Stimulated activated CD4-positive, alpha-beta T cell treated with anti-CD3 and anti-CD28 coated beads, Interleukin-4, amount 100 ng/mL, for 24 hours (primary cell): ENCODE measurements at regions not wholly inside any gene's neighbourhood (a gene's known extent, or its start where the extent isn't known, plus 50 kb on each side); places are given as distances from the start of the nearest gene placed in this dataset.
"Not testable (repeated sequence)": the region's sequence is repeated elsewhere in the genome, so short reads cannot be mapped to it uniquely, and the experiment has no call there.

ENCODE experiments used
- DNase-seq: peaks from one replicate; pipeline ENCODE4 v3.0.0-alpha.2; 2020

- no peak for DNase-seq
These were observed 174.9 kb downstream of the ETAA1 start for GRCh38 chr2:67571785-67572718.

- no peak for DNase-seq
These were observed 175.7 kb downstream of the ETAA1 start for GRCh38 chr2:67572721-67573435.

GRCh38 chr2:67574230-67574629, 177.1 kb downstream of the ETAA1 start:
- no peak for DNase-seq

GRCh38 chr2:67576226-67576625, 179.1 kb downstream of the ETAA1 start:
- no peak for DNase-seq

- DNase-seq = no peak
These were observed 179.9 kb downstream of the ETAA1 start for GRCh38 chr2:67576991-67577390.

- no peak for DNase-seq
These were observed 182.1 kb downstream of the ETAA1 start for GRCh38 chr2:67579216-67579615.

GRCh38 chr2:67579806-67580205, 182.7 kb downstream of the ETAA1 start:
- no peak for DNase-seq

GRCh38 chr2:67581751-67582150, 184.6 kb downstream of the ETAA1 start:
- DNase-seq = no peak

GRCh38 chr2:67583185-67583584, 186.1 kb downstream of the ETAA1 start:
- DNase-seq = no peak

- no peak for DNase-seq
These were observed 188.3 kb downstream of the ETAA1 start for GRCh38 chr2:67585400-67585799.

- not testable (repeated sequence) for DNase-seq
These were observed 192.0 kb downstream of the ETAA1 start for GRCh38 chr2:67589121-67589520.

GRCh38 chr2:67594522-67594921, 197.4 kb downstream of the ETAA1 start:
- not testable (repeated sequence) for DNase-seq

- no peak for DNase-seq
These were observed 199.7 kb downstream of the ETAA1 start for GRCh38 chr2:67596871-67597270.

GRCh38 chr2:67599561-67599960, 202.4 kb downstream of the ETAA1 start:
- no peak for DNase-seq

GRCh38 chr2:67600222-67600871, 203.2 kb downstream of the ETAA1 start:
- no peak for DNase-seq

- DNase-seq = no peak
These were observed 203.8 kb downstream of the ETAA1 start for GRCh38 chr2:67600946-67601345.

GRCh38 chr2:67604360-67604759, 207.2 kb downstream of the ETAA1 start:
- DNase-seq = no peak

- no peak for DNase-seq
These were observed 215.5 kb downstream of the ETAA1 start for GRCh38 chr2:67612576-67613042.

GRCh38 chr2:67613227-67613626, 216.1 kb downstream of the ETAA1 start:
- DNase-seq = no peak

GRCh38 chr2:67614454-67614853, 217.3 kb downstream of the ETAA1 start:
- no peak for DNase-seq

- DNase-seq = no peak
These were observed 219.6 kb downstream of the ETAA1 start for GRCh38 chr2:67616749-67617148.

- DNase-seq = no peak
These were observed 222.1 kb downstream of the ETAA1 start for GRCh38 chr2:67619204-67619603.

- not testable (repeated sequence) for DNase-seq
These were observed 226.6 kb downstream of the ETAA1 start for GRCh38 chr2:67623741-67624140.
